A549 (cell line): ENCODE measurements at regions not wholly inside any gene's neighbourhood (a gene's known extent, or its start where the extent isn't known, plus 50 kb on each side); places are given as distances from the start of the nearest gene placed in this dataset.

Source experiments
- ATAC-seq, 2 experiments: fragments of 200-7000 bp in 1 of 2; fragments of >200 bp in 1 of 2; cut with Nextera tagmentation in 1 of 2; cut with Tn5 transposase in 1 of 2; 3 replicates each; pipeline versions ENCODE4 v1.8.0 to v1.9.1; 2018 to 2020; ENCODE audit warnings: mild to moderate bottlenecking in 1 of 2, moderate library complexity in 1 of 2
- CTCF ChIA-PET: fragments of 300-600 bp; sonication (Branson Sonifier 250); formaldehyde crosslinking; extraction: SDS; loops from one replicate; lab custom pipeline; 2021; ENCODE audit warnings: antibody characterized with exemption, inconsistent platforms; lab: Yijun Ruan, JAX
- POLR2A ChIA-PET: fragments of 350-600 bp; formaldehyde crosslinking; extraction: SDS; loops from one replicate; lab custom pipeline; 2021; ENCODE audit warnings: antibody characterized with exemption, inconsistent platforms; lab: Yijun Ruan, JAX
- DNase-seq, 2 experiments: peaks; one replicate each; pipeline versions ENCODE4 v3.0.0 to v3.0.0-alpha.2; 2011 to 2016; ENCODE audit warnings: low read depth in 1 of 2, low spot score in 1 of 2
- FAIRE-seq: peaks from 2 replicates; lab custom pipeline; 2011; peaks lifted over from hg19 to GRCh38; lab: Jason Lieb, UNC
- H3K27ac ChIP-seq, 2 experiments: fragments of >200 bp; sonication (Bioruptor Twin); formaldehyde crosslinking; 3 replicates each; pipeline ENCODE4 v1.5.1; 2016 to 2017
- H3K4me1 ChIP-seq: fragments of >200 bp; sonication (Bioruptor Twin); formaldehyde crosslinking; 3 replicates; pipeline ENCODE4 v1.6.1; 2016
- H3K4me2 ChIP-seq: fragments of >200 bp; sonication (Bioruptor Twin); formaldehyde crosslinking; 3 replicates; pipeline ENCODE4 v1.6.1; 2016
- H3K4me3 ChIP-seq: fragments of >200 bp; sonication (Bioruptor Twin); formaldehyde crosslinking; 3 replicates; pipeline ENCODE4 v1.5.1; 2016
- H3K9me3 ChIP-seq: fragments of >200 bp; sonication (Bioruptor Twin); formaldehyde crosslinking; 3 replicates; pipeline ENCODE4 v1.6.1; 2016
- BHLHE40 ChIP-seq: IDR thresholded peaks from 2 replicates; pipeline ENCODE4 v1.6.1; 2012; ENCODE audit warnings: low read depth, low read length, inconsistent platforms
- CBX2 ChIP-seq: fragments of 200-600 bp; sonication (generic); IDR thresholded peaks from 2 replicates; pipeline ENCODE4 v1.6.1; 2016; ENCODE audit warnings: low read depth, mild to moderate bottlenecking, borderline replicate concordance
- CHD4 ChIP-seq: fragments of 200-600 bp; sonication (generic); IDR thresholded peaks from 2 replicates; pipeline ENCODE4 v1.6.1; 2016; ENCODE audit warnings: antibody characterized with exemption, mild to moderate bottlenecking, borderline replicate concordance
- CTCF ChIP-seq: fragments of >200 bp; sonication (Bioruptor Twin); formaldehyde crosslinking; IDR thresholded peaks from 3 replicates; pipeline ENCODE4 v1.5.1; 2016
- E2F6 ChIP-seq: IDR thresholded peaks from 2 replicates; pipeline ENCODE4 v1.6.1; 2012; ENCODE audit warnings: low read depth, borderline replicate concordance
- HDAC2 ChIP-seq: fragments of 200-600 bp; sonication (generic); IDR thresholded peaks from 2 replicates; pipeline ENCODE4 v1.6.1; 2016
- HMGXB4 ChIP-seq: fragments of 250-450 bp; sonication (Bioruptor Pico); IDR thresholded peaks from 2 replicates; pipeline ENCODE4 v1.5.0; 2021; ENCODE audit warnings: mild to moderate bottlenecking, moderate library complexity, borderline replicate concordance
- HOXA7 ChIP-seq: fragments of 250-450 bp; sonication (Bioruptor Pico); IDR thresholded peaks from 2 replicates; pipeline ENCODE4 v1.5.0; 2020; ENCODE audit warnings: mild to moderate bottlenecking, moderate library complexity
- MAFK ChIP-seq: fragments of 450-650 bp; IDR thresholded peaks from 2 replicates; pipeline ENCODE4 v1.6.1; 2014; ENCODE audit not compliant: partially characterized antibody
- NR3C1 ChIP-seq: fragments of >200 bp; sonication (Bioruptor Twin); formaldehyde crosslinking; IDR thresholded peaks from 3 replicates; pipeline ENCODE4 v1.6.1; 2017
- RARB ChIP-seq: fragments of 250-450 bp; sonication (Bioruptor Pico); IDR thresholded peaks from 2 replicates; pipeline ENCODE4 v1.8.0; 2021; ENCODE audit warnings: mild to moderate bottlenecking, moderate library complexity
- SMC3 ChIP-seq: fragments of >200 bp; sonication (Bioruptor Twin); formaldehyde crosslinking; IDR thresholded peaks from 3 replicates; pipeline ENCODE4 v1.6.1; 2018; ENCODE audit warnings: inconsistent platforms
- SREBF2 ChIP-seq: fragments of 450-650 bp; IDR thresholded peaks from 2 replicates; pipeline ENCODE4 v1.6.1; 2014; ENCODE audit warnings: mild to moderate bottlenecking, moderate library complexity
- USF2 ChIP-seq: fragments of 450-650 bp; IDR thresholded peaks from 2 replicates; pipeline ENCODE4 v1.6.1; 2014; ENCODE audit warnings: antibody characterized with exemption
- WGBS: methylation state at CpG from one replicate; pipeline ENCODE4 v1.1.6; 2017; ENCODE audit errors: missing lambda C conversion rate; 5-methylcytosine and 5-hydroxymethylcytosine counted together

GRCh38 chr2:16039055-16039454, 98.7 kb downstream of the MYCN start:
- WGBS, result 30% methylated on average over 1 of the region's 1 CpG
- Histone ChIP-seq H3K9me3 (no peaks in the 10 kb centered on the region), H3K4me1 (no peaks in the 10 kb centered on the region), H3K27ac (no peak overlapping the region), H3K4me2 (no peak overlapping the region), H3K4me3 (no peak overlapping the region)
- no peak for ATAC-seq
- FAIRE-seq, result no peak
- CTCF ChIA-PET, result no interaction called here
- DNase-seq, result no peak
- POLR2A ChIA-PET, result no interaction called here
- TF ChIP-seq CTCF (no peak), SREBF2 (no peak), HMGXB4 (no peak), HDAC2 (no peak), MAFK (no peak), CHD4 (no peak), RARB (no peak), E2F6 (no peak), CBX2 (no peak), NR3C1 (no peak), SMC3 (no peak), BHLHE40 (no peak), HOXA7 (CRISPR knock-in tag) (no peak), USF2 (no peak)

- WGBS, result 72% methylated on average over 10 of the region's 11 CpGs
- no peak overlapping the region for H3K4me3 ChIP-seq
Observed at GRCh38 chr2:16038621-16039020, 98.3 kb downstream of the MYCN start.

More at GRCh38 chr2:16038621-16039020, 98.3 kb downstream of the MYCN start:
- POLR2A ChIA-PET, result no interaction called here
- no peak for DNase-seq
- no peak for TF ChIP-seq CTCF
- no peak for TF ChIP-seq HOXA7 (CRISPR knock-in tag)
- FAIRE-seq, result no peak
- H3K27ac ChIP-seq, result no peak overlapping the region
- no peaks in the 10 kb centered on the region for H3K4me1 ChIP-seq
- H3K9me3 ChIP-seq, result no peaks in the 10 kb centered on the region
- no peak overlapping the region for H3K4me2 ChIP-seq
- ATAC-seq, result no peak
- CTCF ChIA-PET, result interaction anchor here (1.5 kb wide), 1 partner anchor 39 kb away, joined by 3 read pairs; no protein-coding TSS in a partner anchor
